Tibial artery (tissue), 4 donors: ENCODE measurements at regions not wholly inside any gene's neighbourhood (a gene's known extent, or its start where the extent isn't known, plus 50 kb on each side); places are given as distances from the start of the nearest gene placed in this dataset.

Experiments
- DNase-seq, 2 donors: peaks; one replicate each; pipeline ENCODE4 v3.0.0-alpha.2; 2019
- H3K27ac ChIP-seq, 2 donors: fragments of 200-600 bp; sonication (generic) in 1 of 2; 1 replicate in 1 of 2; 2 replicates in 1 of 2; pipeline ENCODE4 v1.5.1; 2018 to 2019; ENCODE audit warnings: mild to moderate bottlenecking in 1 of 2
- H3K27me3 ChIP-seq, 2 donors: fragments of 200-600 bp; sonication (generic) in 1 of 2; one replicate each; pipeline versions ENCODE4 v1.5.1 to v1.6.0; 2016 to 2019
- H3K36me3 ChIP-seq, 3 donors: fragments of 200-600 bp; sonication (generic) in 2 of 3; one replicate each; pipeline ENCODE4 v1.5.1; 2016 to 2019; ENCODE audit warnings: mild to moderate bottlenecking in 2 of 3
- H3K4me1 ChIP-seq, 4 donors: fragments of 200-600 bp; sonication (generic) in 2 of 4; 1 replicate in 3 of 4; 2 replicates in 1 of 4; pipeline ENCODE4 v1.5.1; 2016 to 2019
- H3K4me3 ChIP-seq, 2 donors: fragments of 200-600 bp; sonication (generic) in 1 of 2; 1 replicate in 1 of 2; 2 replicates in 1 of 2; pipeline ENCODE4 v1.5.1; 2018 to 2019; ENCODE audit warnings: mild to moderate bottlenecking in 2 of 2
- H3K9me3 ChIP-seq, 3 donors: fragments of 200-600 bp; sonication (generic) in 1 of 3; one replicate each; pipeline ENCODE4 v1.5.1; 2016 to 2019
- CTCF ChIP-seq, 2 experiments: fragments of 200-600 bp in 1 of 2; fragments of 450-650 bp in 1 of 2; IDR thresholded peaks; one replicate each; pipeline ENCODE4 v1.5.1; 2017 to 2019; ENCODE audit warnings: antibody characterized with exemption in 2 of 2, mild to moderate bottlenecking in 1 of 2, moderate library complexity in 1 of 2
- intact Hi-C: fragments of 100-400 bp; cut with DNase I; formaldehyde crosslinking; loops from one replicate; pipeline ENCODE4 v1.15.0; 2023; ENCODE audit warnings: low total_unique reads

- Histone ChIP-seq H3K27me3 (no peaks in the 10 kb centered on the region), H3K27ac (no peak overlapping the region), H3K4me1 (no peaks in the 10 kb centered on the region), H3K9me3 (no peaks in the 10 kb centered on the region), H3K4me3 (no peak overlapping the region), H3K36me3 (no peaks in the 10 kb centered on the region)
- intact Hi-C loops = no loop called here
- no peak for TF ChIP-seq CTCF (IDR thresholded peaks at IDR 0.05)
- DNase-seq = no peak
These were observed 66.8 kb upstream of the NEBL start for GRCh38 chr10:20963721-20964595.

GRCh38 chr10:20963056-20963455 is 65.9 kb upstream of the NEBL start:
- H3K27ac ChIP-seq = no peak overlapping the region
- no peaks in the 10 kb centered on the region for H3K9me3 ChIP-seq
- H3K27me3 ChIP-seq = no peaks in the 10 kb centered on the region
- H3K36me3 ChIP-seq = no peaks in the 10 kb centered on the region
- no peaks in the 10 kb centered on the region for H3K4me1 ChIP-seq
- no peak overlapping the region for H3K4me3 ChIP-seq
- intact Hi-C loops = no loop called here
- TF ChIP-seq CTCF (IDR thresholded peaks at IDR 0.05) = no peak
- no peak for DNase-seq

DNA sequence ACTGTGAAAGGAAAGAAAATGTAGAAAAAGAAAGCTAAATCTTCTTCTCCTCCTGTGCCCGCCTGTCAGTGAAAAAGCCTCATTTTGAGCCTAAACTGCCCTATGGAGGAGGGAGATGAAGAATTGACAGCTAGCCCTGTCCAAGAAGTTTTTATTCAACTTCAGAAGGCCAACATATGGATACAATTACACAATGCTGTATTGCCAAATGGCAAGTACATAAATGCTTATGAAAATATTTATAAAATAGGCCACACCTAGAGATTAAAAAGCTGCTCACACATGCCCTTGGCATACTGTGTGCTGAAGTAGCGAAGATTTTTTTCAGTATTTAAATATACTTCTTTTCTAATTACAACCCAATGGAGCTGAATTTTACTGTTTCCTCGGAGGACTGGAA is 65.1 kb upstream of the NEBL start:
- H3K27ac ChIP-seq = no peak overlapping the region
- no peaks in the 10 kb centered on the region for H3K36me3 ChIP-seq
- intact Hi-C loops = no loop called here
- no peak overlapping the region for H3K4me3 ChIP-seq
- no peak for DNase-seq
- no peaks in the 10 kb centered on the region for H3K9me3 ChIP-seq
- no peaks in the 10 kb centered on the region for H3K27me3 ChIP-seq
- H3K4me1 ChIP-seq = no peaks in the 10 kb centered on the region
- TF ChIP-seq CTCF (IDR thresholded peaks at IDR 0.05) = no peak

DNA sequence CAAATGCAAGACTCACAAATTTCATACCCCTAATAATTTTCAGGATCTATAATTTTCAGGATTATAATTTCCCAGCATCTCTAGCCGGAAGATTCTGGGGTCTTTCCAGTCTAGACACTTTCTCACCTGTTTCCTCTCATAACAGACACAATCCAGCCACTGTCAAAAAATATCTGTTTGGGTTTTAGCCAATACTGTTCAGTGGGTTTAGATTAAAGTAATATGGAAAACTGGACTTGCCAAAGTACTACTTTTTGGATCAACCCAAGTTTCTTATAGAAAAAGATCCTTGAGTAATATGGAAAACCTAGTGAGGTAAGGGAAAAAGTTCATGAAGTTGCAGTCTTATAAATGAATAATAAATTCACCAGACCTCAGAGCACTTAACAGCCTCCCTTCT is 62.1 kb upstream of the NEBL start:
- H3K4me1 ChIP-seq = no peaks in the 10 kb centered on the region
- no peaks in the 10 kb centered on the region for H3K36me3 ChIP-seq
- intact Hi-C loops = no loop called here
- DNase-seq = no peak
- no peak overlapping the region for H3K27ac ChIP-seq
- TF ChIP-seq CTCF (IDR thresholded peaks at IDR 0.05) = no peak
- H3K4me3 ChIP-seq = no peak overlapping the region
- H3K27me3 ChIP-seq = no peaks in the 10 kb centered on the region
- H3K9me3 ChIP-seq = no peaks in the 10 kb centered on the region

GRCh38 chr10:20958764-20959163 is 61.7 kb upstream of the NEBL start:
- H3K27ac ChIP-seq = no peak overlapping the region
- intact Hi-C loops = no loop called here

More at GRCh38 chr10:20958764-20959163, 61.7 kb upstream of the NEBL start:
- Histone ChIP-seq H3K9me3 (no peaks in the 10 kb centered on the region), H3K27me3 (no peaks in the 10 kb centered on the region), H3K4me1 (no peaks in the 10 kb centered on the region), H3K36me3 (no peaks in the 10 kb centered on the region), H3K4me3 (no peak overlapping the region)
- no peak for TF ChIP-seq CTCF (IDR thresholded peaks at IDR 0.05)
- DNase-seq = no peak
